GM12874 (cell line): ENCODE measurements at regions not wholly inside any gene's neighbourhood (a gene's known extent, or its start where the extent isn't known, plus 50 kb on each side); places are given as distances from the start of the nearest gene placed in this dataset.

Experiments
- CTCF ChIP-seq: IDR thresholded peaks from 2 replicates; pipeline ENCODE4 v1.5.1; 2011; ENCODE audit warnings: low read depth, mild to moderate bottlenecking, control low read depth, low read length, moderate library complexity; ENCODE audit not compliant: insufficient read depth

DNA sequence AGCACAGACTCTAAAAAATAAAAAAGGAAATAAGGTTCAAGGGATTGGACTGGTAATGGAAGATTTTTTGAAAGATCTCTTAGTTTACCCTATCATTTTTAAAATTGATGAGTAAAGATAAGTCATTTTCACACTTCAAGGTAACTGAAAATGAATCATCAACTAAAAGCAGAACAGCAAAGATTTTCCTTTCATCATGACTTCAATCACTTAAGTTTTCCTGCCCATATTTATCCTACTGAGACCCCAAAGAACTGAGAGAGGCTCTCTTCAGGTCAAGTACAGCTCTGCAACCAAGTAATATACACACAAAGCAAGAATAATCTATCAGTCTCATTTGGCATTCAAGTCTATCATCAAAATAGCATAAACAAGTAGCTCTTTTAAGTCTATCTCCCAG lies 540.7 kb downstream of the METTL4 start:
- TF ChIP-seq CTCF: no peak

GRCh38 chr18:2032036-2032435 lies 539.3 kb downstream of the METTL4 start:
- TF ChIP-seq CTCF: no peak

GRCh38 chr18:2035056-2035455 lies 536.2 kb downstream of the METTL4 start:
- no peak for TF ChIP-seq CTCF

- TF ChIP-seq CTCF: no peak
Observed at GRCh38 chr18:2036086-2036485, 535.2 kb downstream of the METTL4 start.

DNA sequence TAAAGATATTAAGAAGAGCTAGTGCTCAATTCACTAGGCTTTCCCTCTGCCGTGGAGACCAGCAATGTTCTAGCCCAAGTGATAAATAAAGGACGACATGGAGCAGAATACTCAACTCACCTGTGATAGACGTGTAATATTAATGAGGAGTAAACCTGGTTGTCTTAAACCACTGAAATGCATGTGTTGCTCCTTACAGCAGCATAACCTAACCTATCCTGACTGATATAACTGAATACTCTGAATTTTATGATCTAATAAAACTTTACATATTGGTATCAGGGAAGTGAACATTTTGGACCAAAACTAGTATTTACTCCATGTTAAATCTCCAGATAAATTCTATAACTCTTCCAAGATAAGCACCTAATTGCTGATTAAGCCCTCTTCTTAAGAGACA lies 531.0 kb downstream of the METTL4 start:
- TF ChIP-seq CTCF: no peak

- TF ChIP-seq CTCF: no peak
Observed at GRCh38 chr18:2049986-2050385, 521.3 kb downstream of the METTL4 start.

- TF ChIP-seq CTCF: no peak
Observed at GRCh38 chr18:2050702-2051201, 520.6 kb downstream of the METTL4 start.

DNA sequence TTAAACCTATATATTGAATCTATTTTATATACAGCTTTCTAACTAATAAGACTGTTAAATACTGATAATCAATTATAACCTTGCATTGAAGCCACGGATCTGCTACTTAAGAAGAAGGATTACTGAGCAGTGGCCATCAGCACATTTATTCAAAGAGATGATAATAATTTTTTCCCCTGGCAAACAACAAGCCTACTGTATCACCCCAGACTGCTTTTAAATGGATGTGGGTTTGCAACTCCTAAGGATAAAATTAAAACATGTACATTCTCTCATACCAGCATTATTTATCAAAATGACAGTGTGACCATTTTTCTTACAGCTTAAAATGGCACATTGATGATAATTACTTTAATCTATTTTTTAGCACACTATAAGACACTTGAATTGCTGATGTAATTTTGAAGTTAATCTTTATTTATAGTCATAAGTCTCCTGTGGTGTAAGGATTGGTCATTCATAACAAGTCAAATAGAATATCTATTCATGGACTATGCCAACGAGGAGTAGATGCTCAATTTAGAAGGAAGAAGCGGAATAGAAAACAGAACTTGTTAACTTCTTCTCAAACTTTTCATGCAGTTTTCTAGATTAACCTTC lies 517.7 kb downstream of the METTL4 start:
- TF ChIP-seq CTCF: no peak
